ENCODE measurements at regions not wholly inside any gene's neighbourhood (a gene's known extent, or its start where the extent isn't known, plus 50 kb on each side); places are given as distances from the start of the nearest gene placed in this dataset.

DNA sequence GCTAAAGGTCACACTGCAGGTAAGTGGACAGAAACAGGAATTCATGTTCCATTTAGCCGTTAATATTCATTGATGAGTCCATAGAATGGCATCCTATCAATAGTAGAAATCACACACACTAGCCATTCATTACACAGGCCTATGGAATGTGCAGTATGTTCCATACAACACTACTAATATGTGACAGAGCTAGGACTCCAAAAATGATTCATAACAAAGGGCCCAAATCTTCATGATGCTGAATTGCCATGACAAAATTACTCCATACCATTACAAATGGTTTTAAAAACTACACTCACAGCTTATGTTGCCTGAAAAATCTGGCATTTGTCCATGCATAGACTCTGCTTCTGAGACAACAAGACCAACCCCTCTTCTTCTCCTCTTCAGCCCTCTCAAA is 549.1 kb downstream of the XPNPEP1 start:
- TF ChIP-seq EZH2phosphoT487 (IDR thresholded peaks at IDR 0.05; ENCODE audit: borderline replicate concordance): no peak
- TF ChIP-seq, protein P1, sequence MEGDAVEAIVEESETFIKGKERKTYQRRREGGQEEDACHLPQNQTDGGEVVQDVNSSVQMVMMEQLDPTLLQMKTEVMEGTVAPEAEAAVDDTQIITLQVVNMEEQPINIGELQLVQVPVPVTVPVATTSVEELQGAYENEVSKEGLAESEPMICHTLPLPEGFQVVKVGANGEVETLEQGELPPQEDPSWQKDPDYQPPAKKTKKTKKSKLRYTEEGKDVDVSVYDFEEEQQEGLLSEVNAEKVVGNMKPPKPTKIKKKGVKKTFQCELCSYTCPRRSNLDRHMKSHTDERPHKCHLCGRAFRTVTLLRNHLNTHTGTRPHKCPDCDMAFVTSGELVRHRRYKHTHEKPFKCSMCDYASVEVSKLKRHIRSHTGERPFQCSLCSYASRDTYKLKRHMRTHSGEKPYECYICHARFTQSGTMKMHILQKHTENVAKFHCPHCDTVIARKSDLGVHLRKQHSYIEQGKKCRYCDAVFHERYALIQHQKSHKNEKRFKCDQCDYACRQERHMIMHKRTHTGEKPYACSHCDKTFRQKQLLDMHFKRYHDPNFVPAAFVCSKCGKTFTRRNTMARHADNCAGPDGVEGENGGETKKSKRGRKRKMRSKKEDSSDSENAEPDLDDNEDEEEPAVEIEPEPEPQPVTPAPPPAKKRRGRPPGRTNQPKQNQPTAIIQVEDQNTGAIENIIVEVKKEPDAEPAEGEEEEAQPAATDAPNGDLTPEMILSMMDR (conservative IDR thresholded peaks at IDR 0.05; ENCODE audit: low read length): no peak

All from Loucy (cell line).